Caco-2 (cell line): ENCODE measurements at regions not wholly inside any gene's neighbourhood (a gene's known extent, or its start where the extent isn't known, plus 50 kb on each side); places are given as distances from the start of the nearest gene placed in this dataset.

Experiments used
- BruUV-seq: library from RNA; stranded (reverse); fragments of 400-500 nt; replicated peaks from 2 replicates; lab custom pipeline; 2021; lab: Mats Ljungman, UMichigan
- CTCF ChIA-PET: fragments of 300-600 bp; sonication (Branson Sonifier 250); formaldehyde crosslinking; loops from one replicate; lab custom pipeline; 2022; ENCODE audit warnings: antibody characterized with exemption; lab: Charles Lee
- POLR2A ChIA-PET: fragments of 300-600 bp; sonication (Branson Sonifier 250); formaldehyde crosslinking; loops from one replicate; lab custom pipeline; 2022; ENCODE audit warnings: antibody characterized with exemption; lab: Charles Lee
- DNase-seq, 2 experiments: peaks; one replicate each; pipeline versions ENCODE4 v3.0.0 to v3.0.0-alpha.2; 2020 to 2022
- H3K27me3 ChIP-seq: replicated peaks from 2 replicates; pipeline ENCODE4 v1.6.0; 2011; ENCODE audit warnings: low read length; ENCODE audit not compliant: control insufficient read depth, insufficient read depth
- H3K36me3 ChIP-seq: 2 replicates; pipeline ENCODE4 v1.5.1; 2011; ENCODE audit warnings: low read length; ENCODE audit not compliant: control insufficient read depth, insufficient read depth
- H3K4me1 ChIP-seq: fragments of 250-450 bp; sonication (Bioruptor Pico); 2 replicates; pipeline ENCODE4 v1.5.1; 2020; ENCODE audit warnings: mild to moderate bottlenecking
- H3K4me3 ChIP-seq: 2 replicates; pipeline ENCODE4 v1.5.1; 2011; ENCODE audit warnings: low read depth, mild to moderate bottlenecking, control low read depth, low read length
- H3K9me3 ChIP-seq: fragments of 250-450 bp; sonication (Bioruptor Pico); 2 replicates; pipeline ENCODE4 v1.5.1; 2020; ENCODE audit warnings: mild to moderate bottlenecking, moderate library complexity
- H3K27ac Mint-ChIP-seq: one replicate; pipeline ENCODE4 v1.8.0; 2022; ENCODE audit warnings: mixed read lengths; ENCODE audit not compliant: unreplicated experiment
- H3K27me3 Mint-ChIP-seq: one replicate; pipeline ENCODE4 v1.8.0; 2022; ENCODE audit warnings: mixed read lengths; ENCODE audit not compliant: insufficient read depth, unreplicated experiment
- H3K36me3 Mint-ChIP-seq: one replicate; pipeline ENCODE4 v1.8.0; 2022; ENCODE audit warnings: mild to moderate bottlenecking, mixed read lengths; ENCODE audit not compliant: insufficient read depth, unreplicated experiment
- H3K4me1 Mint-ChIP-seq: one replicate; pipeline ENCODE4 v1.8.0; 2022; ENCODE audit warnings: low read depth, mixed read lengths; ENCODE audit not compliant: unreplicated experiment
- H3K4me3 Mint-ChIP-seq: one replicate; pipeline ENCODE4 v1.8.0; 2022; ENCODE audit warnings: mild to moderate bottlenecking, moderate library complexity, mixed read lengths; ENCODE audit not compliant: unreplicated experiment
- H3K9me3 Mint-ChIP-seq: one replicate; pipeline ENCODE4 v1.8.0; 2022; ENCODE audit warnings: mixed read lengths; ENCODE audit not compliant: unreplicated experiment
- CTCF ChIP-seq, 2 experiments: fragments of 200-600 bp in 1 of 2; IDR thresholded peaks; 1 replicate in 1 of 2; 2 replicates in 1 of 2; pipeline versions ENCODE4 v1.5.1 to v1.8.0; 2011 to 2022; ENCODE audit warnings: antibody characterized with exemption in 1 of 2, control low read depth in 1 of 2, inconsistent platforms in 1 of 2, low read depth in 1 of 2, low read length in 1 of 2, mild to moderate bottlenecking in 1 of 2, moderate library complexity in 1 of 2; ENCODE audit not compliant: insufficient read depth in 1 of 2, severe bottlenecking in 1 of 2, unreplicated experiment in 1 of 2
- intact Hi-C: fragments of 100-400 bp; cut with micrococcal nuclease; formaldehyde crosslinking; loops from one replicate; pipeline ENCODE4 v1.10.0; 2022; ENCODE audit not compliant: unreplicated experiment

DNA sequence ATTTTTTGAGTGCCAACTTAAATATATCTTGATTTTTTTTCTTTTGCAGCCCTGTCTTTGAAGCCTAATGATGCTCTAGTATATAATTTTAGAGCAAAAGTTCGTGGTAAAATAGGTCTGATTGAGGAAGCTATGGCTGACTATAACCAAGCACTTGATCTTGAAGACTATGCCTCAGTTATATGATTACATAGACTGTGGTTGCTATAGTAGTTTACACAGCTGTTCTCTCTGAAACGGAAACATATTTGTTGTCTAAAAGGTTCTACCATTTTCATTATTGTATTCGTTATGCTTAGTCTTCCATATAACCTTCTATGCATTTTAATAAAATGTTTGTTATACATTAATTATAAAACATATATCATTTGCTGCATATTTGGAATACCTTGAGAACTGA is 246.7 kb downstream of the TTC6 start:
- H3K27me3 Mint-ChIP-seq = no peaks in the 10 kb centered on the region
- Histone ChIP-seq H3K27me3 (no peaks in the 10 kb centered on the region), H3K36me3 (no peaks in the 10 kb centered on the region), H3K4me3 (no peak overlapping the region), H3K9me3 (no peaks in the 10 kb centered on the region), H3K4me1 (no peaks in the 10 kb centered on the region)
- intact Hi-C loops = no loop called here
- TF ChIP-seq CTCF (IDR thresholded peaks at IDR 0.05; ENCODE audit: insufficient read depth in 1 of 2, low read depth in 1 of 2, low read length in 1 of 2, severe bottlenecking in 1 of 2, unreplicated experiment in 1 of 2) = no peak
- no peaks in the 10 kb centered on the region for H3K36me3 Mint-ChIP-seq
- H3K4me1 Mint-ChIP-seq = no peaks in the 10 kb centered on the region
- DNase-seq = no peak
- ChIA-PET CTCF (no interaction called here), POLR2A (no interaction called here)
- BruUV-seq = no TSS peak
- no peak overlapping the region for H3K4me3 Mint-ChIP-seq
- no peaks in the 10 kb centered on the region for H3K9me3 Mint-ChIP-seq
- H3K27ac Mint-ChIP-seq = no peak overlapping the region

- no TSS peak for BruUV-seq
- no peak for DNase-seq
- H3K4me3 Mint-ChIP-seq = no peak overlapping the region
- no peaks in the 10 kb centered on the region for H3K4me1 Mint-ChIP-seq
- no peaks in the 10 kb centered on the region for H3K9me3 ChIP-seq
- H3K27ac Mint-ChIP-seq = no peak overlapping the region
- H3K27me3 ChIP-seq = no peaks in the 10 kb centered on the region
- CTCF ChIA-PET = no interaction called here
- no peaks in the 10 kb centered on the region for H3K9me3 Mint-ChIP-seq
- H3K4me1 ChIP-seq = no peaks in the 10 kb centered on the region
- TF ChIP-seq CTCF (IDR thresholded peaks at IDR 0.05; ENCODE audit: insufficient read depth in 1 of 2, low read depth in 1 of 2, low read length in 1 of 2, severe bottlenecking in 1 of 2, unreplicated experiment in 1 of 2) = no peak
- POLR2A ChIA-PET = no interaction called here
- H3K36me3 Mint-ChIP-seq = no peaks in the 10 kb centered on the region
- intact Hi-C loops = no loop called here
- H3K36me3 ChIP-seq = no peaks in the 10 kb centered on the region
- no peaks in the 10 kb centered on the region for H3K27me3 Mint-ChIP-seq
- no peak overlapping the region for H3K4me3 ChIP-seq
Observed at GRCh38 chr14:37843954-37844607, 248.7 kb downstream of the TTC6 start.

GRCh38 chr14:37844614-37845013 is 249.2 kb downstream of the TTC6 start:
- POLR2A ChIA-PET = no interaction called here
- CTCF ChIA-PET = no interaction called here
- Mint-ChIP-seq H3K27me3 (no peaks in the 10 kb centered on the region), H3K27ac (no peak overlapping the region), H3K4me1 (no peaks in the 10 kb centered on the region), H3K36me3 (no peaks in the 10 kb centered on the region), H3K4me3 (no peak overlapping the region), H3K9me3 (no peaks in the 10 kb centered on the region)
- intact Hi-C loops = no loop called here
- no peak for DNase-seq
- Histone ChIP-seq H3K27me3 (no peaks in the 10 kb centered on the region), H3K36me3 (no peaks in the 10 kb centered on the region), H3K4me3 (no peak overlapping the region), H3K4me1 (no peaks in the 10 kb centered on the region), H3K9me3 (no peaks in the 10 kb centered on the region)
- no TSS peak for BruUV-seq
- TF ChIP-seq CTCF (IDR thresholded peaks at IDR 0.05; ENCODE audit: insufficient read depth in 1 of 2, low read depth in 1 of 2, low read length in 1 of 2, severe bottlenecking in 1 of 2, unreplicated experiment in 1 of 2) = no peak
